SK-N-SH (cell line): ENCODE measurements at regions not wholly inside any gene's neighbourhood (a gene's known extent, or its start where the extent isn't known, plus 50 kb on each side); places are given as distances from the start of the nearest gene placed in this dataset.

Source experiments
- CTCF ChIA-PET: fragments of 300-600, 350-600 bp; formaldehyde crosslinking; extraction: SDS; loops from one replicate; lab custom pipeline; 2021; lab: Yijun Ruan, JAX
- POLR2A ChIA-PET: fragments of 350-600 bp; sonication (Branson Sonifier 250); formaldehyde crosslinking; extraction: SDS; loops from one replicate; lab custom pipeline; 2020; ENCODE audit warnings: antibody characterized with exemption, inconsistent platforms; lab: Yijun Ruan, JAX
- DNase-seq: peaks from one replicate; pipeline ENCODE4 v3.0.0; 2012
- H2AFZ ChIP-seq: fragments of 200-600 bp; sonication (generic); 2 replicates; pipeline ENCODE4 v1.8.1; 2016; ENCODE audit warnings: antibody characterized with exemption, mild to moderate bottlenecking, low read depth
- H3F3A ChIP-seq: fragments of 200-600 bp; sonication (generic); replicated peaks from 2 replicates; pipeline ENCODE3; 2016; ENCODE audit warnings: antibody characterized with exemption, mild to moderate bottlenecking; ENCODE audit not compliant: insufficient read depth
- H3K27ac ChIP-seq, 2 experiments: fragments of 200-500 bp in 1 of 2; fragments of 200-600 bp in 1 of 2; sonication (Bioruptor generic) in 1 of 2; sonication (generic), shearing (Covaris generic) in 1 of 2; 2 replicates each; pipeline versions ENCODE4 v1.5.1 to v1.6.1; 2014 to 2016; ENCODE audit warnings: low read depth in 2 of 2, inconsistent platforms in 1 of 2, low read length in 1 of 2, mild to moderate bottlenecking in 1 of 2, mixed read lengths in 1 of 2
- H3K27me3 ChIP-seq: fragments of 200-600 bp; sonication (generic), shearing (Covaris generic); 2 replicates; pipeline ENCODE4 v1.6.1; 2016; ENCODE audit warnings: mixed run types; ENCODE audit not compliant: insufficient read depth
- H3K36me3 ChIP-seq, 2 experiments: fragments of 200-500 bp in 1 of 2; fragments of 200-600 bp in 1 of 2; sonication (Bioruptor generic) in 1 of 2; sonication (generic) in 1 of 2; replicated peaks in 1 of 2; 2 replicates each; pipeline versions ENCODE3 to v1.5.1; 2014 to 2016; ENCODE audit warnings: low read length in 1 of 2, mild to moderate bottlenecking in 1 of 2; ENCODE audit not compliant: insufficient read depth in 2 of 2, control insufficient read depth in 1 of 2
- H3K4me1 ChIP-seq, 2 experiments: fragments of 200-500 bp in 1 of 2; fragments of 200-600 bp in 1 of 2; sonication (Bioruptor generic) in 1 of 2; sonication (generic), shearing (Covaris generic) in 1 of 2; 2 replicates each; pipeline versions ENCODE4 v1.5.1 to v1.6.1; 2014 to 2016; ENCODE audit warnings: low read depth in 1 of 2, low read length in 1 of 2, mixed run types in 1 of 2; ENCODE audit not compliant: insufficient read depth in 2 of 2, control insufficient read depth in 1 of 2
- H3K4me2 ChIP-seq: fragments of 200-600 bp; sonication (generic), shearing (Covaris generic); 2 replicates; pipeline ENCODE4 v1.6.1; 2017; ENCODE audit warnings: mixed run types
- H3K4me3 ChIP-seq, 2 experiments: fragments of 200-500 bp in 1 of 2; fragments of 200-600 bp in 1 of 2; sonication (Bioruptor generic) in 1 of 2; sonication (generic), shearing (Covaris generic) in 1 of 2; 2 replicates each; pipeline versions ENCODE4 v1.5.1 to v1.8.1; 2014 to 2016; ENCODE audit warnings: low read depth in 2 of 2, inconsistent platforms in 1 of 2, low read length in 1 of 2, mild to moderate bottlenecking in 1 of 2, mixed read lengths in 1 of 2, moderate library complexity in 1 of 2
- H3K79me2 ChIP-seq: fragments of 200-600 bp; sonication (generic); 2 replicates; pipeline ENCODE4 v1.8.1; 2017; ENCODE audit warnings: mild to moderate bottlenecking; ENCODE audit not compliant: insufficient read depth
- H3K9ac ChIP-seq: fragments of 200-600 bp; sonication (generic); 2 replicates; pipeline ENCODE4 v1.6.1; 2017; ENCODE audit warnings: mixed run types
- H3K9me2 ChIP-seq: fragments of 200-600 bp; sonication (generic); 2 replicates; pipeline ENCODE4 v1.6.1; 2017; ENCODE audit warnings: mixed run types
- H3K9me3 ChIP-seq: fragments of 200-600 bp; sonication (generic); 2 replicates; pipeline ENCODE4 v1.6.1; 2017; ENCODE audit warnings: mixed run types, mild to moderate bottlenecking, moderate library complexity
- H4K20me1 ChIP-seq: fragments of 200-600 bp; sonication (generic); 2 replicates; pipeline ENCODE4 v1.6.1; 2017; ENCODE audit warnings: mild to moderate bottlenecking, mixed run types; ENCODE audit not compliant: insufficient read depth
- CHD2 ChIP-seq: fragments of 150-350 bp; IDR thresholded peaks from 2 replicates; pipeline ENCODE4 v1.6.1; 2018; ENCODE audit warnings: low read length; ENCODE audit not compliant: partially characterized antibody
- CTCF ChIP-seq: fragments of 200-600 bp; sonication (generic); IDR thresholded peaks from 2 replicates; pipeline ENCODE4 v1.6.1; 2017; ENCODE audit warnings: antibody characterized with exemption, mild to moderate bottlenecking, moderate library complexity
- ELF1 ChIP-seq: IDR thresholded peaks from 2 replicates; pipeline ENCODE4 v1.4.0; 2012
- FOSL2 ChIP-seq: IDR thresholded peaks from 2 replicates; pipeline ENCODE4 v1.4.0; 2012; ENCODE audit warnings: low read depth, mild to moderate bottlenecking, moderate library complexity, borderline replicate concordance
- GABPA ChIP-seq: IDR thresholded peaks from 2 replicates; pipeline ENCODE4 v1.4.0; 2012; ENCODE audit warnings: low read depth, mild to moderate bottlenecking
- GATA2 ChIP-seq: sonication (generic); formaldehyde crosslinking; IDR thresholded peaks from 2 replicates; pipeline ENCODE4 v1.5.0; 2020; ENCODE audit warnings: mild to moderate bottlenecking, missing genetic modification reagents
- IRF3 ChIP-seq: fragments of 150-350 bp; IDR thresholded peaks from 2 replicates; pipeline ENCODE4 v1.6.1; 2016; ENCODE audit warnings: mild to moderate bottlenecking, low read depth, low read length
- MEF2A ChIP-seq: IDR thresholded peaks from 2 replicates; pipeline ENCODE4 v1.4.0; 2012; ENCODE audit warnings: low read depth, borderline replicate concordance
- MXI1 ChIP-seq: IDR thresholded peaks from 2 replicates; pipeline ENCODE4 v1.6.1; 2012; ENCODE audit warnings: mild to moderate bottlenecking, low read depth, low read length, improper control_type of control experiment
- PBX3 ChIP-seq: IDR thresholded peaks from 2 replicates; pipeline ENCODE4; 2012
- RAD21 ChIP-seq: IDR thresholded peaks from 2 replicates; pipeline ENCODE4 v1.6.1; 2012; ENCODE audit warnings: mild to moderate bottlenecking, low read length
- RFX5 ChIP-seq: IDR thresholded peaks from 2 replicates; pipeline ENCODE4 v1.6.1; 2012; ENCODE audit warnings: mild to moderate bottlenecking, improper control_type of control experiment, low read length
- RXRA ChIP-seq: IDR thresholded peaks from 2 replicates; pipeline ENCODE4 v1.4.0; 2012; ENCODE audit warnings: low read depth, mild to moderate bottlenecking, borderline replicate concordance
- SMC3 ChIP-seq: IDR thresholded peaks from 2 replicates; pipeline ENCODE4 v1.6.1; 2012; ENCODE audit warnings: low read depth, low read length, improper control_type of control experiment
- TEAD4 ChIP-seq: IDR thresholded peaks from 2 replicates; pipeline ENCODE4 v1.4.0; 2012; ENCODE audit warnings: mild to moderate bottlenecking, borderline replicate concordance; ENCODE audit not compliant: insufficient read depth
- USF1 ChIP-seq: IDR thresholded peaks from 2 replicates; pipeline ENCODE4 v1.4.0; 2012; ENCODE audit warnings: low read depth, borderline replicate concordance
- WGBS: methylation state at CpG from one replicate; pipeline ENCODE4 v1.1.6; 2017; ENCODE audit warnings: low lambda C conversion rate; 5-methylcytosine and 5-hydroxymethylcytosine counted together

- no peak for TF ChIP-seq CTCF
Measured at GRCh38 chr1:23614032-23614660, 54.8 kb upstream of the ID3 start (continued).

GRCh38 chr1:23613191-23614031, 54.1 kb upstream of the ID3 start:
- H3K79me2 ChIP-seq: no peaks in the 10 kb centered on the region
- H3K27ac ChIP-seq: no peak overlapping the region
- H3K4me3 ChIP-seq: no peak overlapping the region
- H3K9me2 ChIP-seq: no peaks in the 10 kb centered on the region
- no peak overlapping the region for H3K4me2 ChIP-seq
- H2AFZ ChIP-seq: no peak overlapping the region
- WGBS: 76% methylated on average over 12 of the region's 12 CpGs
- no peak for DNase-seq
- no peaks in the 10 kb centered on the region for H4K20me1 ChIP-seq
- no peaks in the 10 kb centered on the region for H3K9me3 ChIP-seq
- no peaks in the 10 kb centered on the region for H3F3A ChIP-seq
- H3K27me3 ChIP-seq: no peaks in the 10 kb centered on the region
- CTCF ChIA-PET: interaction anchor here (1.0 to 4.9 kb wide), 4 partner anchors 21 to 56 kb away, joined by 3 to 24 read pairs (median 8); no protein-coding TSS in a partner anchor
- H3K4me1 ChIP-seq: peaks cover 0 to 2% of the 10 kb centered on the region in 2 experiments; a peak in 1 of 4 replicates
- no peak overlapping the region for H3K9ac ChIP-seq
- no peak for TF ChIP-seq FOSL2
- no peak for TF ChIP-seq SMC3
- no peak for TF ChIP-seq GABPA
- no peak for TF ChIP-seq CHD2
- TF ChIP-seq GATA2 (CRISPR knock-in tag): no peak
- TF ChIP-seq TEAD4: no peak
- no peak for TF ChIP-seq USF1
- no peaks in the 10 kb centered on the region for H3K36me3 ChIP-seq
- POLR2A ChIA-PET: no interaction called here

GRCh38 chr1:23611601-23612327, 52.5 kb upstream of the ID3 start:
- POLR2A ChIA-PET: no interaction called here
- WGBS: 81% methylated on average over 3 of the region's 4 CpGs

More at GRCh38 chr1:23611601-23612327, 52.5 kb upstream of the ID3 start:
- Histone ChIP-seq H4K20me1 (no peaks in the 10 kb centered on the region), H3K79me2 (no peaks in the 10 kb centered on the region), H3K36me3 (no peaks in the 10 kb centered on the region), H3K27me3 (no peaks in the 10 kb centered on the region), H3F3A (no peaks in the 10 kb centered on the region), H3K4me2 (no peak overlapping the region), H3K27ac (no peak overlapping the region), H3K4me3 (no peak overlapping the region), H2AFZ (no peak overlapping the region), H3K9ac (no peak overlapping the region), H3K9me2 (no peaks in the 10 kb centered on the region), H3K4me1 (peaks cover 0 to 2% of the 10 kb centered on the region in 2 experiments; a peak in 1 of 4 replicates), H3K9me3 (no peaks in the 10 kb centered on the region)
- DNase-seq: no peak
- CTCF ChIA-PET: interaction anchor here (1.2 to 4.9 kb wide), 3 partner anchors 22 to 115 kb away, joined by 4 to 24 read pairs (median 10); no protein-coding TSS in a partner anchor
- TF ChIP-seq GATA2 (CRISPR knock-in tag) (no peak), ELF1 (no peak), MEF2A (no peak), CHD2 (no peak), RXRA (no peak), RAD21 (no peak), IRF3 (no peak), FOSL2 (no peak), TEAD4 (no peak), RFX5 (no peak), PBX3 (no peak), MXI1 (no peak)
